K562 (cell line): ENCODE measurements at regions not wholly inside any gene's neighbourhood (a gene's known extent, or its start where the extent isn't known, plus 50 kb on each side); places are given as distances from the start of the nearest gene placed in this dataset.

ENCODE experiments used
- ATF3 ChIP-seq, 2 experiments: fragments of 450-650 bp in 1 of 2; sonication (generic) in 1 of 2; formaldehyde crosslinking in 1 of 2; IDR thresholded peaks in 1 of 2; conservative IDR thresholded peaks in 1 of 2; 2 replicates each; pipeline versions ENCODE4 v1.6.1 to v1.8.1; 2016 to 2023; ENCODE audit warnings: mild to moderate bottlenecking in 2 of 2, moderate library complexity in 2 of 2, inconsistent platforms in 1 of 2, missing genetic modification reagents in 1 of 2
- CBFA2T3 ChIP-seq: fragments of 450-650 bp; IDR thresholded peaks from 2 replicates; pipeline ENCODE4 v1.6.1; 2017
- CTBP1 ChIP-seq: fragments of 450-650 bp; IDR thresholded peaks from 2 replicates; pipeline ENCODE4 v1.6.1; 2016; ENCODE audit warnings: borderline replicate concordance
- EP300 ChIP-seq: IDR thresholded peaks from 2 replicates; pipeline ENCODE4 v1.6.1; 2012; ENCODE audit warnings: low read length, improper control_type of control experiment
- HMGN3 ChIP-seq: IDR thresholded peaks from 2 replicates; pipeline ENCODE4 v1.6.1; 2011; ENCODE audit warnings: borderline replicate concordance, low read depth, mild to moderate bottlenecking, mixed read lengths, low read length; ENCODE audit not compliant: insufficient read length; ENCODE audit errors: extremely low read depth
- ILK ChIP-seq: fragments of 450-650 bp; IDR thresholded peaks from 2 replicates; pipeline ENCODE4 v1.6.1; 2016; ENCODE audit warnings: missing genetic modification characterization, low read depth, mild to moderate bottlenecking, missing compliant biosample characterization, moderate library complexity, borderline replicate concordance
- JUND ChIP-seq, 2 experiments: IDR thresholded peaks; 2 replicates in 1 of 2; 3 replicates in 1 of 2; pipeline ENCODE4 v1.6.1; 2011; ENCODE audit warnings: borderline replicate concordance in 2 of 2, low read depth in 2 of 2, low read length in 2 of 2, improper control_type of control experiment in 1 of 2, missing biosample characterization in 1 of 2, missing genetic modification characterization in 1 of 2, missing genetic modification reagents in 1 of 2
- KLF6 ChIP-seq: fragments of 250-450 bp; sonication (Bioruptor Pico); IDR thresholded peaks from 2 replicates; pipeline ENCODE4 v1.4.0; 2020; ENCODE audit warnings: mild to moderate bottlenecking, moderate library complexity, borderline replicate concordance
- MAFG ChIP-seq: fragments of 450-650 bp; conservative IDR thresholded peaks from 2 replicates; pipeline ENCODE4 v1.6.1; 2016; ENCODE audit warnings: missing genetic modification characterization, missing compliant biosample characterization
- MCM5 ChIP-seq: fragments of 450-650 bp; IDR thresholded peaks from 2 replicates; pipeline ENCODE4 v1.6.1; 2016; ENCODE audit warnings: low read depth
- RBM25 ChIP-seq: fragments of 200-400 bp; formaldehyde crosslinking; IDR thresholded peaks from 2 replicates; pipeline ENCODE4 v1.6.1; 2018; ENCODE audit warnings: low read length, low read depth, moderate library complexity; ENCODE audit not compliant: severe bottlenecking
- SP1 ChIP-seq: sonication (generic); formaldehyde crosslinking; IDR thresholded peaks from 2 replicates; pipeline ENCODE4 v1.8.1; 2022; ENCODE audit warnings: mild to moderate bottlenecking, missing genetic modification reagents
- STAT5A ChIP-seq: IDR thresholded peaks from 2 replicates; pipeline ENCODE4 v1.6.1; 2012; ENCODE audit warnings: low read length, inconsistent platforms, borderline replicate concordance
- TCF7 ChIP-seq: sonication (generic); IDR thresholded peaks from 2 replicates; pipeline ENCODE4 v1.6.1; 2016; ENCODE audit warnings: antibody characterized with exemption, borderline replicate concordance
- ZBTB12 ChIP-seq: fragments of 250-450 bp; sonication (Bioruptor Pico); IDR thresholded peaks from 2 replicates; pipeline ENCODE4 v1.4.0; 2020
- ZKSCAN8 ChIP-seq: fragments of 200-800 bp; sonication (Bioruptor generic); IDR thresholded peaks from 2 replicates; pipeline ENCODE4 v1.6.1; 2016; ENCODE audit warnings: missing genetic modification characterization, missing compliant biosample characterization
- ZNF124 ChIP-seq: sonication (generic); formaldehyde crosslinking; IDR thresholded peaks from 2 replicates; pipeline ENCODE4 v1.8.1; 2022; ENCODE audit warnings: missing genetic modification reagents
- ZNF384 ChIP-seq: IDR thresholded peaks from 2 replicates; pipeline ENCODE4 v1.6.1; 2012; ENCODE audit warnings: low read depth, low read length, improper control_type of control experiment
- ZNF395 ChIP-seq: fragments of 200-800 bp; sonication (Bioruptor generic); IDR thresholded peaks from 2 replicates; pipeline ENCODE4 v1.6.1; 2017; ENCODE audit warnings: missing genetic modification characterization, missing compliant biosample characterization
- ZNF586 ChIP-seq: fragments of 450-650 bp; formaldehyde crosslinking; conservative IDR thresholded peaks from 2 replicates; pipeline ENCODE4 v1.4.0; 2020; ENCODE audit warnings: mild to moderate bottlenecking, moderate library complexity
- TF ChIP-seq, protein P1 (sequence below): sonication (generic); formaldehyde crosslinking; IDR thresholded peaks from 2 replicates; pipeline ENCODE4 v1.8.0; 2022; ENCODE audit warnings: missing genetic modification reagents, mild to moderate bottlenecking, borderline replicate concordance

- TF ChIP-seq ZBTB12 (CRISPR knock-in tag) (no peak), ILK (no peak), ZKSCAN8 (CRISPR knock-in tag) (no peak), HMGN3 (peak; percentile 95), RBM25 (no peak), MAFG (peak; percentile 59), ZNF586 (CRISPR knock-in tag) (no peak), ZNF395 (CRISPR knock-in tag) (no peak), EP300 (peak; percentile 85; the same call in 1 of the 2 replicates), ZNF384 (no peak), SP1 (CRISPR knock-in tag) (0 out of 2 replicates have a peak, but pooled peaks have one; percentile 24), KLF6 (CRISPR knock-in tag) (no peak), TCF7 (peak; percentile 83; the same call in 1 of the 2 replicates), ZNF124 (CRISPR knock-in tag) (no peak), JUND (IDR thresholded peaks at IDR 0.05; ENCODE audit: borderline replicate concordance, low read depth, low read length) (peak; percentile 93), JUND (tag; IDR thresholded peaks at IDR 0.05; ENCODE audit: borderline replicate concordance, low read depth, low read length) (peak; percentile 91; the same call in 2 of the 3 replicates), CTBP1 (peak; percentile 76; the same call in 1 of the 2 replicates), ATF3 (IDR thresholded peaks at IDR 0.05) (peak; percentile 91), ATF3 (CRISPR knock-in tag; conservative IDR thresholded peaks at IDR 0.05) (no peak; the same call in 1 of the 2 replicates), CBFA2T3 (peak; percentile 96), STAT5A (peak; percentile 67), MCM5 (no peak)
- TF ChIP-seq, protein P1, sequence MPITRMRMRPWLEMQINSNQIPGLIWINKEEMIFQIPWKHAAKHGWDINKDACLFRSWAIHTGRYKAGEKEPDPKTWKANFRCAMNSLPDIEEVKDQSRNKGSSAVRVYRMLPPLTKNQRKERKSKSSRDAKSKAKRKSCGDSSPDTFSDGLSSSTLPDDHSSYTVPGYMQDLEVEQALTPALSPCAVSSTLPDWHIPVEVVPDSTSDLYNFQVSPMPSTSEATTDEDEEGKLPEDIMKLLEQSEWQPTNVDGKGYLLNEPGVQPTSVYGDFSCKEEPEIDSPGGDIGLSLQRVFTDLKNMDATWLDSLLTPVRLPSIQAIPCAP (CRISPR knock-in tag) = no peak
These were observed 129.3 kb upstream of the FGF3 start (continued) for GRCh38 chr11:69948256-69949141.
